Mucosa of rectum (tissue), 2 donors: ENCODE measurements at regions not wholly inside any gene's neighbourhood (a gene's known extent, or its start where the extent isn't known, plus 50 kb on each side); places are given as distances from the start of the nearest gene placed in this dataset.

Experiments used
- H3K27ac ChIP-seq, 2 donors: one replicate each; pipeline ENCODE4 v1.7.0; 2013; ENCODE audit warnings: inconsistent platforms in 2 of 2, low read depth in 2 of 2, low read length in 2 of 2
- H3K27me3 ChIP-seq, 2 donors: one replicate each; pipeline ENCODE4 v1.7.0; 2013; ENCODE audit warnings: low read length in 2 of 2; ENCODE audit not compliant: control insufficient read depth in 2 of 2, insufficient read depth in 2 of 2
- H3K36me3 ChIP-seq, 2 donors: one replicate each; pipeline ENCODE4 v1.7.0; 2013; ENCODE audit warnings: low read length in 2 of 2; ENCODE audit not compliant: control insufficient read depth in 2 of 2, insufficient read depth in 2 of 2
- H3K4me1 ChIP-seq, 2 donors: one replicate each; pipeline ENCODE4 v1.7.0; 2013; ENCODE audit warnings: low read length in 2 of 2, mild to moderate bottlenecking in 1 of 2; ENCODE audit not compliant: control insufficient read depth in 2 of 2, insufficient read depth in 2 of 2
- H3K4me3 ChIP-seq, 2 donors: one replicate each; pipeline ENCODE4 v1.7.0; 2013; ENCODE audit warnings: low read length in 2 of 2
- H3K9ac ChIP-seq, 2 donors: one replicate each; pipeline ENCODE4 v1.7.0; 2013; ENCODE audit warnings: low read length in 2 of 2, low read depth in 1 of 2, mild to moderate bottlenecking in 1 of 2
- H3K9me3 ChIP-seq, 2 donors: one replicate each; pipeline ENCODE4 v1.7.0; 2013; ENCODE audit warnings: low read length in 2 of 2; ENCODE audit not compliant: control insufficient read depth in 2 of 2
- donor health status: healthy.
- donor health status: Normal muscosa, but diverticular disease.

GRCh38 chr9:115225459-115226116, 107.6 kb upstream of the TNC start:
- no peaks in the 10 kb centered on the region for H3K4me1 ChIP-seq
- H3K36me3 ChIP-seq, result no peaks in the 10 kb centered on the region
- no peaks in the 10 kb centered on the region for H3K9me3 ChIP-seq
- no peak overlapping the region for H3K27ac ChIP-seq
- H3K27me3 ChIP-seq, result no peaks in the 10 kb centered on the region
- H3K4me3 ChIP-seq, result no peak overlapping the region
- H3K9ac ChIP-seq, result no peak overlapping the region

- no peaks in the 10 kb centered on the region for H3K36me3 ChIP-seq
- H3K27ac ChIP-seq, result no peak overlapping the region
- no peak overlapping the region for H3K9ac ChIP-seq
- H3K4me1 ChIP-seq, result no peaks in the 10 kb centered on the region
- H3K4me3 ChIP-seq, result no peak overlapping the region
- H3K9me3 ChIP-seq, result no peaks in the 10 kb centered on the region
- no peaks in the 10 kb centered on the region for H3K27me3 ChIP-seq
Measured at GRCh38 chr9:115226152-115226551, 108.2 kb upstream of the TNC start.

GRCh38 chr9:115229496-115229895, 111.5 kb upstream of the TNC start:
- Histone ChIP-seq H3K4me1 (no peaks in the 10 kb centered on the region), H3K27me3 (no peaks in the 10 kb centered on the region), H3K27ac (no peak overlapping the region), H3K4me3 (no peak overlapping the region), H3K36me3 (no peaks in the 10 kb centered on the region), H3K9ac (no peak overlapping the region), H3K9me3 (no peaks in the 10 kb centered on the region)

GRCh38 chr9:115230924-115231515, 113.1 kb upstream of the TNC start:
- no peak overlapping the region for H3K27ac ChIP-seq
- no peaks in the 10 kb centered on the region for H3K9me3 ChIP-seq

GRCh38 chr9:115232181-115232774, 114.3 kb upstream of the TNC start:
- Histone ChIP-seq H3K36me3 (no peaks in the 10 kb centered on the region), H3K27ac (no peak overlapping the region), H3K9me3 (no peaks in the 10 kb centered on the region), H3K4me1 (no peaks in the 10 kb centered on the region), H3K4me3 (no peak overlapping the region), H3K9ac (no peak overlapping the region), H3K27me3 (no peaks in the 10 kb centered on the region)

More at GRCh38 chr9:115230924-115231515, 113.1 kb upstream of the TNC start:
- H3K9ac ChIP-seq, result no peak overlapping the region
- no peaks in the 10 kb centered on the region for H3K36me3 ChIP-seq
- no peak overlapping the region for H3K4me3 ChIP-seq
- no peaks in the 10 kb centered on the region for H3K4me1 ChIP-seq
- no peaks in the 10 kb centered on the region for H3K27me3 ChIP-seq

- Histone ChIP-seq H3K9me3 (no peaks in the 10 kb centered on the region), H3K4me1 (no peaks in the 10 kb centered on the region), H3K27me3 (no peaks in the 10 kb centered on the region), H3K4me3 (no peak overlapping the region), H3K9ac (no peak overlapping the region), H3K27ac (no peak overlapping the region), H3K36me3 (no peaks in the 10 kb centered on the region)
Measured at GRCh38 chr9:115234094-115234493, 116.1 kb upstream of the TNC start.

GRCh38 chr9:115235221-115235620, 117.3 kb upstream of the TNC start:
- Histone ChIP-seq H3K27ac (no peak overlapping the region), H3K4me3 (no peak overlapping the region), H3K27me3 (no peaks in the 10 kb centered on the region), H3K9me3 (no peaks in the 10 kb centered on the region), H3K36me3 (no peaks in the 10 kb centered on the region), H3K4me1 (no peaks in the 10 kb centered on the region), H3K9ac (no peak overlapping the region)

GRCh38 chr9:115237385-115237998, 119.5 kb upstream of the TNC start:
- Histone ChIP-seq H3K27ac (no peak overlapping the region), H3K4me1 (no peaks in the 10 kb centered on the region), H3K4me3 (no peak overlapping the region), H3K9ac (no peak overlapping the region), H3K36me3 (no peaks in the 10 kb centered on the region), H3K9me3 (no peaks in the 10 kb centered on the region), H3K27me3 (no peaks in the 10 kb centered on the region)

- H3K27me3 ChIP-seq, result no peaks in the 10 kb centered on the region
- H3K27ac ChIP-seq, result no peak overlapping the region
- H3K9ac ChIP-seq, result no peak overlapping the region
- no peaks in the 10 kb centered on the region for H3K36me3 ChIP-seq
- no peaks in the 10 kb centered on the region for H3K9me3 ChIP-seq
- H3K4me3 ChIP-seq, result no peak overlapping the region
- H3K4me1 ChIP-seq, result no peaks in the 10 kb centered on the region
Measured at GRCh38 chr9:115240676-115241075, 122.7 kb upstream of the TNC start.

GRCh38 chr9:115241641-115242040, 123.7 kb upstream of the TNC start:
- H3K27ac ChIP-seq, result no peak overlapping the region

More at GRCh38 chr9:115241641-115242040, 123.7 kb upstream of the TNC start:
- Histone ChIP-seq H3K9me3 (no peaks in the 10 kb centered on the region), H3K36me3 (no peaks in the 10 kb centered on the region), H3K9ac (no peak overlapping the region), H3K4me1 (no peaks in the 10 kb centered on the region), H3K27me3 (no peaks in the 10 kb centered on the region), H3K4me3 (no peak overlapping the region)
